ENCODE measurements at regions not wholly inside any gene's neighbourhood (a gene's known extent, or its start where the extent isn't known, plus 50 kb on each side); places are given as distances from the start of the nearest gene placed in this dataset.

DNA sequence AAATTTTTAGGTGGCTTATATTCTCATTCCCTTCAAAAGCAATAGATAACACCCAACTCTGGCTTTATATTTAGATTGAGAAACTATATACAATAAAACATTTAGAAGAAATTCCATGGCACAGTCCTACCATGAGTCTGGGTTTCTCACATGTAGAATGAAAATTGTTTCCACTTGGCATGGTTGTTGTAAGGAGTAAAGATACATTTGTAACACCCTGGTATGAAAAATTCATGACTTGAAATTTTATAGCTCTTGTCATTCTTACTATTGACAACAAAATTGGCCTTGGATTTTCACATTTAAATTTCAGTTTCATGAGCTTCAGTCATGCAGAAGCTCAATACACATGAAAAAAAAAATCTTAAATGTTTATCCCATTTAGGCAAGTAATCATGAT lies 92.5 kb upstream of the CBLN2 start:
- no peak for TF ChIP-seq POLR2AphosphoS5 (IDR thresholded peaks at IDR 0.05; ENCODE audit: insufficient read depth in 1 of 2, low read depth in 1 of 2)
- no peak for TF ChIP-seq CTCF (IDR thresholded peaks at IDR 0.05)
